RPMI8226 (cell line): ENCODE measurements at regions not wholly inside any gene's neighbourhood (a gene's known extent, or its start where the extent isn't known, plus 50 kb on each side); places are given as distances from the start of the nearest gene placed in this dataset.
"Not testable (repeated sequence)": the region's sequence is repeated elsewhere in the genome, so short reads cannot be mapped to it uniquely, and the experiment has no call there.

ENCODE experiments used
- DNase-seq: peaks from one replicate; pipeline ENCODE4 v3.0.0-alpha.2; 2015

GRCh38 chr2:109669731-109670130, 55.6 kb downstream of the SOWAHC start:
- DNase-seq = no peak

GRCh38 chr2:109670556-109671411, 56.6 kb downstream of the SOWAHC start:
- no peak for DNase-seq

- no peak for DNase-seq
Measured at GRCh38 chr2:109674894-109675534, 60.9 kb downstream of the SOWAHC start.

GRCh38 chr2:109675666-109676345, 61.6 kb downstream of the SOWAHC start:
- no peak for DNase-seq

GRCh38 chr2:109676346-109676902, 62.3 kb downstream of the SOWAHC start:
- no peak for DNase-seq

- not testable (repeated sequence) for DNase-seq
Measured at GRCh38 chr2:109677121-109677731, 63.1 kb downstream of the SOWAHC start.

- no peak for DNase-seq
Measured at GRCh38 chr2:109677835-109678580, 63.8 kb downstream of the SOWAHC start.

- DNase-seq = not testable (repeated sequence)
Measured at GRCh38 chr2:109678724-109679201, 64.6 kb downstream of the SOWAHC start.

GRCh38 chr2:109679225-109679624, 65.1 kb downstream of the SOWAHC start:
- DNase-seq = no peak

- no peak for DNase-seq
Measured at GRCh38 chr2:109679626-109680025, 65.5 kb downstream of the SOWAHC start.

GRCh38 chr2:109680523-109681297, 66.5 kb downstream of the SOWAHC start:
- DNase-seq = no peak

GRCh38 chr2:109681633-109682380, 67.6 kb downstream of the SOWAHC start:
- DNase-seq = no peak

- no peak for DNase-seq
Measured at GRCh38 chr2:109683452-109683851, 69.3 kb downstream of the SOWAHC start.

- DNase-seq = no peak
Measured at GRCh38 chr2:109685453-109685852, 71.3 kb downstream of the SOWAHC start.

- no peak for DNase-seq
Measured at GRCh38 chr2:109686921-109687320, 72.8 kb downstream of the SOWAHC start.

GRCh38 chr2:109689182-109689930, 75.2 kb downstream of the SOWAHC start:
- no peak for DNase-seq

GRCh38 chr2:109689973-109690372, 75.8 kb downstream of the SOWAHC start:
- no peak for DNase-seq

- no peak for DNase-seq
Measured at GRCh38 chr2:109690457-109690821, 76.3 kb downstream of the SOWAHC start.

GRCh38 chr2:109690822-109691541, 76.8 kb downstream of the SOWAHC start:
- DNase-seq = no peak
